ENCODE measurements at regions not wholly inside any gene's neighbourhood (a gene's known extent, or its start where the extent isn't known, plus 50 kb on each side); places are given as distances from the start of the nearest gene placed in this dataset.

DNA sequence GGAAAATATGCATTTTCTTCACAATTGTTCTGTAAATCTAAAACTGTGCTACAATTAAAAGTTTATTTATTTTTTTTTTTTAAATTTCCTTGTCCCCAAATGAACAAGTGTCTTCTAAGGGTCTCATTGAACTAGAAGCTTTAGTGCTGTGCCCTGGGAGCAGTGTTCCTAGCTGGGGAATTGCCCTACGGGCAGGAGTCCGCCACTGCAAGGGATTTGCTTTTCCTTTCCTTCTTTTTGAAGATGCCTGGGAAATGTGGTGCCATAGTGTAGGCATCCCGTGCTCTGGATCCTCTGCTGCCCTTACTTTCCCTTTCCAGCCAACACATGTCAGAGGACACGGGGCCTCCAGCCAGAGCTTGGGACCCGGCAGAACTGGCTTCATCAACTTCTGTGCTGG lies 177.1 kb upstream of the CTBP2 start:
- POLR2A ChIA-PET = interaction anchor here (0.6 kb wide), 1 partner anchor 125 kb away, joined by 4 read pairs; no protein-coding TSS in a partner anchor
- Histone ChIP-seq H3K27ac (no peak overlapping the region), H3K9me3 (0 out of 3 replicates have a peak, but pooled peaks cover 3% of the 10 kb centered on the region), H3K4me2 (no peak overlapping the region), H3K4me3 (no peak overlapping the region), H3K4me1 (no peaks in the 10 kb centered on the region)
- TF ChIP-seq KDM5A (IDR thresholded peaks at IDR 0.05) (no peak), POLR2AphosphoS2 (conservative IDR thresholded peaks at IDR 0.05; ENCODE audit: low read length) (no peak), CEBPB (IDR thresholded peaks at IDR 0.05) (no peak), CHD2 (IDR thresholded peaks at IDR 0.05; ENCODE audit: low read length, partially characterized antibody) (no peak), PHF8 (IDR thresholded peaks at IDR 0.05; ENCODE audit: borderline replicate concordance, low read depth) (no peak), HOXB5 (CRISPR knock-in tag; IDR thresholded peaks at IDR 0.05) (no peak), SREBF2 (IDR thresholded peaks at IDR 0.05) (no peak), MAZ (IDR thresholded peaks at IDR 0.05; ENCODE audit: borderline replicate concordance, low read depth, low read length) (no peak), TP53 (CRISPR knock-in tag; IDR thresholded peaks at IDR 0.05) (no peak), RARB (CRISPR knock-in tag; IDR thresholded peaks at IDR 0.05) (no peak), CHD4 (IDR thresholded peaks at IDR 0.05; ENCODE audit: borderline replicate concordance) (no peak), ELK1 (IDR thresholded peaks at IDR 0.05; ENCODE audit: low read depth, low read length) (no peak), NFE2L2 (conservative IDR thresholded peaks at IDR 0.05; ENCODE audit: low read length) (no peak)
- FAIRE-seq = no peak
- peak; percentile 30 to 70; a peak in 3 of 6 replicates for ATAC-seq
- WGBS (ENCODE audit: missing lambda C conversion rate) = 42% methylated on average over 5 of the region's 5 CpGs
- CTCF ChIA-PET = no interaction called here
- DNase-seq (ENCODE audit: low read depth in 1 of 2, low spot score in 1 of 2) = no peak

GRCh38 chr10:125334545-125334944 lies 174.2 kb upstream of the CTBP2 start:
- FAIRE-seq = no peak
- H3K4me2 ChIP-seq = no peak overlapping the region
- no peak overlapping the region for H3K4me3 ChIP-seq
- ChIA-PET CTCF (no interaction called here), POLR2A (no interaction called here)
- no peaks in the 10 kb centered on the region for H3K9me3 ChIP-seq
- TF ChIP-seq TFCP2L1 (CRISPR knock-in tag; IDR thresholded peaks at IDR 0.05) (no peak), E2F6 (IDR thresholded peaks at IDR 0.05; ENCODE audit: borderline replicate concordance, low read depth) (no peak), MAFK (IDR thresholded peaks at IDR 0.05; ENCODE audit: partially characterized antibody) (no peak), KDM1A (IDR thresholded peaks at IDR 0.05; ENCODE audit: low read depth) (no peak), RARB (CRISPR knock-in tag; IDR thresholded peaks at IDR 0.05) (no peak), CHD2 (IDR thresholded peaks at IDR 0.05; ENCODE audit: low read length, partially characterized antibody) (no peak), SMC3 (IDR thresholded peaks at IDR 0.05) (no peak), CHD4 (IDR thresholded peaks at IDR 0.05; ENCODE audit: borderline replicate concordance) (no peak), CBX8 (IDR thresholded peaks at IDR 0.05) (no peak), SREBF2 (IDR thresholded peaks at IDR 0.05) (no peak), MAZ (IDR thresholded peaks at IDR 0.05; ENCODE audit: borderline replicate concordance, low read depth, low read length) (no peak), JUN (IDR thresholded peaks at IDR 0.05) (no peak), EP300 (IDR thresholded peaks at IDR 0.05) (no peak), NPAS2 (CRISPR knock-in tag; IDR thresholded peaks at IDR 0.05; ENCODE audit: borderline replicate concordance) (no peak), GATA3 (IDR thresholded peaks at IDR 0.05; ENCODE audit: borderline replicate concordance) (no peak), TP53 (CRISPR knock-in tag; IDR thresholded peaks at IDR 0.05) (no peak), HOXA7 (CRISPR knock-in tag; IDR thresholded peaks at IDR 0.05) (no peak), PHF8 (IDR thresholded peaks at IDR 0.05; ENCODE audit: borderline replicate concordance, low read depth) (no peak)
- TF ChIP-seq, protein P1, sequence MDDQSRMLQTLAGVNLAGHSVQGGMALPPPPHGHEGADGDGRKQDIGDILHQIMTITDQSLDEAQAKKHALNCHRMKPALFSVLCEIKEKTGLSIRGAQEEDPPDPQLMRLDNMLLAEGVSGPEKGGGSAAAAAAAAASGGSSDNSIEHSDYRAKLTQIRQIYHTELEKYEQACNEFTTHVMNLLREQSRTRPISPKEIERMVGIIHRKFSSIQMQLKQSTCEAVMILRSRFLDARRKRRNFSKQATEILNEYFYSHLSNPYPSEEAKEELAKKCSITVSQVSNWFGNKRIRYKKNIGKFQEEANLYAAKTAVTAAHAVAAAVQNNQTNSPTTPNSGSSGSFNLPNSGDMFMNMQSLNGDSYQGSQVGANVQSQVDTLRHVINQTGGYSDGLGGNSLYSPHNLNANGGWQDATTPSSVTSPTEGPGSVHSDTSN (IDR thresholded peaks at IDR 0.05) = no peak
- no peak for DNase-seq (ENCODE audit: low read depth in 1 of 2, low spot score in 1 of 2)
- no peaks in the 10 kb centered on the region for H3K4me1 ChIP-seq
- WGBS (ENCODE audit: missing lambda C conversion rate) = 49% methylated on average over 2 of the region's 2 CpGs
- ATAC-seq = no peak
- no peak overlapping the region for H3K27ac ChIP-seq

Data from A549 (cell line).